ENCODE measurements at regions not wholly inside any gene's neighbourhood (a gene's known extent, or its start where the extent isn't known, plus 50 kb on each side); places are given as distances from the start of the nearest gene placed in this dataset.

DNA sequence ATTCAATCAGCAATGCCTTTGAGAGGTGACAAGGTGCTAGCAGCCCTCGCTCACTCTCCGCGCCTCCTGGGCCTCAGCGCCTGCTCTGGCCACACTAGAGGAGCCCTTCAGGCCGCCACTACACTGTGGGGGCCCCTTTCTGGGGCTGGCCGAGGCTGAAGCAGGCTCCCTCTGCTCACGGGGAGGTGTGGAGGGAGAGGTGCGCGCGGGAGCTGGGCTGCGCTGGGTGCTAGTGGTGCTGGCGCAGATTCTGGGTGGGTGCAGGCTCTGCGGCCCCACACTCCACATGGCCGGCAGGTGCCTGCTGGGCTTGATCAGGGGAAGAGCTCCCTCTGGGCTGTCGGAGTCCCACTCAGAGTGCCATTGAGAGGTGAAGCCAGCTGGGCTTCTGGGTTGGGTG, 351.0 kb downstream of the GASK1B start:
- no peak for ATAC-seq

DNA sequence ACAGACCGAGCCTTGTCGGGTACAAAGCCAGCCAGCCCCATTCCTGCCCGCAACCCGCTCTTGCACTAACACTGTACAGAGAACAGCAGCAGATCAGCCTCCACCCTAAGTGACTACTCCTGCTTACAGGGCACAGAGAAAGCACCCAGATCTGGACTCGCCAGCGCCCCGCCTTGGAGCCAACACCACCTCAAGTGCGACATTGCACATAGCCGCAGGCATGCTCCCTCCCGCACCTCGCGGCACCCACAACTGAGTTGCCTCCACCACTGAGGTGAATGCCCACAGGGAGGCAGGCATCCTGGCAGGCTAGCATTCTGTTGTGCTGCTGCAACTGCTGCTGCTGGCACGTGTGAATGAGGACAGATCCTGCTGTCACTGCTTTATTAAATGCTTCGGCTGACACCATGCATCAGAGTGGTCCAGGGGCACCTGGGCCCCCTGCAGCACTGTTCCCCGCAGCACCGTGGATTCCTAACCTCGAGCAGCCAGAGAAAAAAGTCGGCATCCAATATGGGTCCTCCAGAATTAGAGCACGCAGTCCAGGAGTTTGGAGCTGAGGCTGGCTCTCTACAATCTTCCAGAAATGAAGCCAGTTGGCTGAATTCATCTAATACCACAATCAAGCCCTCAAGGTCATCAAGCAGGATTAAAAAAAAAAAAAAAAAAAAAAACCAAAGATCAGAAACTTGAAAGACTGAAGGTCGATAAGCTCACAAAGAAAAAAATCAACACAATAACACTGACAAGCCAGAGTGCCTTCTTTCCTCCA, 352.9 kb downstream of the GASK1B start:
- DNase-seq (no peak), ATAC-seq (no peak)
- intact Hi-C loops (cut with DNase I, micrococcal nuclease) = no loop called here

More for the DNA sequence above, 351.0 kb downstream of the GASK1B start:
- no peak for DNase-seq
- intact Hi-C loops (cut with DNase I, micrococcal nuclease) = no loop called here

DNA sequence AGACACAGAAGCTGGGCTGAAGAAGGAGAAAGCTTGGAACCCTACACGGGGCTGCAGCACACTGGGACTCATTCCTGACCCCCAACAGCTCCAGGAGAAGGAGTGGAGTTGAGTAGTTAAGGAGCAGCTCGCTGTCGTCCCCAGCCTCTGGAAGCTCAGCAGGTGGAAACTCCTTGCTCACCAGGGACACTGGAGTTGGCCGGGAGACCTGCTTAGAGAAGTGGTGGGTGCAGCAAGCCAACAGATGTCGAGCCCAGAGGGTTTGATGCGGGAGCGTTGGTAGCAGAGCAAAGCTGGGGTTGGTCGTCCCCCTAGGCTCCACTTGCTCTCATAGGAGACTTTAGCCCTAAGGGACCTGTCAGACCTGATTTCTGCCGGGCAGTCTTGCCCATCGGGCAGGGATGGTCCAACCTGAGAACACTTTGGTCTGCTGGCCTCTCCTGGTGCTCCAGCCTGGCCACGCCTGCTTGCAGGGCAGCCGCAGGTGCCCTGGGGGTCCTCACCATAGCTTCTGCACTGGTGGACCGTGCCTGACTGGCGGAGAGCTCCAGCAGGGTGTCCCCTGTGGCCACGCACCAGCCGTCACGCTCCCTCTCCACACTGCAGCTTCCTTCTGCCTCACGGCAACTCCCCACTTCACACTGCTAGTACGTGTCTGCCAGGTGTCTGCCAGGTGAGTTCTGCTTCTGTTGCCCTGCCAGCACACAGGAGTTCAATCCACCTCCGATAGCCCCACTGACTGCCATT, 353.7 kb downstream of the GASK1B start:
- ATAC-seq = no peak
- intact Hi-C loops (cut with DNase I, micrococcal nuclease) = no loop called here
- no peak for DNase-seq

DNA sequence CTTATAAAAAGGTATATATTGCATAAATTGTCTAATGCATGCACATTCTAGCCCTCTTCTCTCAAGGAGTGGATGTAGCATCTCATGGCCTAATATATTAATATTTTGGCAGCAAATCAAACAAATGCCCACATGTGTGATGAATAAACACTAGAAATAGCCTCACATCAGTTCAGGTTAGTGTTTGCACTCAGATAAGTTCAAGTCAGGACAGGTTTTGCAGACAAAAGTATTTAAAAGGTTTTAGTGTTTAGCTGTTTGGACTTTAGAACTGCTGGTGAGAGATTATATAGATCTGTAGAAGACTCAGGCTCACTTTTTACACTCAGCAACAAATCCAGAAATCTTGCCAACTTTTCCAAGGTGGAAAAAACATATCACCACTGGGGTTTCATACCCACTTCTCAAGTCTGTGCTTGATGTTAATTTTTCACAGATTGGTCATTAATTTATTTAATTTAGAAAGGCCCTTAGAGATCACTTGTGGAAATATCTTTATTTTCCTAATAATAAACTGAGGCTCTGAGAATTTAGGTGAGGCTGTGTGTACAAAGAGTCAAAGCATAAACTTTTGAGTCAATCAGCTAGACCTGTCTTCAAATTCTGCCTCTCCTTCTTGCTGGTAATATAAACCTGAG, 362.6 kb downstream of the GASK1B start:
- intact Hi-C loops (cut with DNase I, micrococcal nuclease) = no loop called here
- peak; percentile 92 for ATAC-seq
- DNase-seq = no peak

DNA sequence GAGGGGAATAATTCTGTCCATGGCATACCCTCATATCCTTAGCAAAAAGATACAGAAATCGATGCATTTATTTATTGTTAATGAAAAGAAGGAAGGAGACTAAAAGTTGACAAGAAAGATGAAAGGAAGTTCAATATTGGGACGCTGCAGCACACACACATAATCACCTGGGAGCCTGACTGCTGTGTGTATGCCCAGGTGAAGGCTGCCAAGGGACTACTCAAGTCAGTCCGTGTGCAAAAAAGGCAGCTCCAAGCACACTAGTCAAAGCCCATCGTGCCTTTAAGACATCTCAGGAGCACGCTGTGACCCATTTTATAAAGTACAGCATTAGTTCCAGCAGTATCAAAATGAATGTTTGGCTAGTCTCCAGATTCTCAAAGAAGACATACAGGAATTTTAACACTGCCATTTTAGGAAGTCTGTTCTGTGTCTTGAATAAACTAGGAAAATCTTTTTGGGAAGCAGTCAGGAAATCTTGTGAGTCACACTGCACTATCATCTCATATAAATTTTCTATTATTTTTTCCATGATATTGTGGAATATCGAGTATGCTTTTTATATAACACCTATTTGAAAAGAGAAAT, 363.9 kb downstream of the GASK1B start:
- no peak for ATAC-seq
- DNase-seq = no peak
- intact Hi-C loops (cut with DNase I, micrococcal nuclease) = no loop called here

DNA sequence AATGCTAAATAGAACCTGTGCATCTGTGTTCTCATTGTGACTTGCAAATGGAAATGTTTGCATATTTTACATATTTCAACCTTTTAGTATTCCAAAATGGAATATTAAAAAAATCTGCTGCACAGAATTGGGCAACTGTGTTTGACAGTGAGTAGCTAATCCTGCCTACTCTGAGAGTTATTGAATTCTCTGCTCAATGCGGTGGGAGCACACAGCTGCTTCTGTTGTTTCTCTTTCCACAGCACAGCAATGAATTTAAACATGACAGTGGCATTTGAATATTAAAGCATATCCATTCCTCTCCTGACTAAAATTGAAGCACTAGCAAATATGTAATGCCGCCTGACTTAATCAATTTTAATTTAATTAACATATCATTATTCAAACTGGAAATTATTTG, 366.6 kb downstream of the GASK1B start:
- no peak for ATAC-seq
- intact Hi-C loops (cut with DNase I, micrococcal nuclease) = no loop called here
- DNase-seq = no peak

DNA sequence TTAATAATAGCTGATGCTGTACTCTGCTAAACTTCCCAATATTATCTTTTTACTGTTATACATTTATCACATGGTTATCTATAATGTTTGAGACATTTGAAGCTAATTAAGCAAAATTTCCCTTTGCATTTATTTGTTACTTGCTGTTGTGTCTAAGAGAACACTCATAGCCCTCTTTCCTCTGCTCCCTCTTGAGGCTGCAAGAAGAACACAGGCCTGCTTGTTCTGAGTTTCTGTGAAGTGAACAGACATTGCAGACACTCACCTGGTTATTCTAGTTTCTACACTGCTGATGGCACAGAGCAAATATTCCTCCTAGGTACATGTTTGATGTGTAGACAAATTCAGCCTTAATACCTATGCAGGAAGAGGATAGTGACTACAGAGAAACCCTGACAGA, 367.8 kb downstream of the GASK1B start:
- DNase-seq (no peak), ATAC-seq (peak; percentile 62)
- intact Hi-C loops (cut with DNase I, micrococcal nuclease) = no loop called here

DNA sequence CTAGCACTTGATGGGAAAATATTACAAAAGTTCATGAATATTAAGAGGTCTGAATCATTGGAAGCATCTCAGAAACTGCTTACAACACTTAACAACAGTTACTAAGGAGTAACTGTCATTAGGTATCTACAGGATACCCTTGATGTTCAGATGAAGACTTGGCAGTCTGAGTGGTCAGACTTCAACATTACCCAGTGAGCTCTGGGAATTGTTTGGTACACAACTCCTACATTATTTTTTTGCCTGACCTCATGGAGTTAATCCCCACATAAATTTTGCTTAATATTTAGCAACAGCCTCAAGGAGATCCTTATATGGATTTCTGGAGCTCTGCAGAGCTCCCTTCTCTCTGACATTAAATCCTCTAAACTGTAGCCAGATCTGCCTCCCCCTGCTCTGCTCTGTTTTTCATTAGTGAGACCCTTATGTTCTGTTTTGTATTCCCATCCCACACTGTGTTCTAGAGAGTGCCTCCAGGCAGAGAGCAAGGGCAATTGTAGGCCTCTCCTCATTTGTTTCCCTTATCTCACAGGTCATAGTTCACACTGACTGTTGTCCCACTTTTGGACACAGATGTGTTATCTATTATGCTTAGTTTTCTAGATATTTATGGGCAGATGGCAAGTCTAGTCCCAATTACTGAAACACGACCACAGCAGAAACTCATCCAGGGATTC, 368.8 kb downstream of the GASK1B start:
- ATAC-seq = no peak
- intact Hi-C loops (cut with DNase I, micrococcal nuclease) = no loop called here
- DNase-seq = no peak

DNA sequence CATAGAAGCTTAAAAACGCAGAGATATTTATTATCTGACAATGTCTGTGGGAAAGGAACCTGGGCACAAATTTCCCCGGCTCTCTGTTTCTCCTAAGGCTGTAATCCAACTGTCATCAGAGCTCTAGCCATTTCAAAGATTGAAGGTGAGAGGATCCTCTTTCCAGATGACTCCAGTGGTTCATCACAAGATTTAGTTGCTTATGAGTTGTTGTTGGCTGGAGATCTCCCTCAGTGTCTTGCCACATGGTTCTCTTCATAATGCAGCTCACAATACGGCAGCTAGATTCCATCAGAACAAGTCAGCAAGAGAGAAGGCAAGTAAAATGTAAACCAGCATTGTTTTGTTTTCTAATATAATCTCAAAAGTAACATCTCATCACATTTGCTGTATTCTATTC, 369.4 kb downstream of the GASK1B start:
- DNase-seq = no peak
- intact Hi-C loops (cut with DNase I, micrococcal nuclease) = no loop called here
- ATAC-seq = no peak

DNA sequence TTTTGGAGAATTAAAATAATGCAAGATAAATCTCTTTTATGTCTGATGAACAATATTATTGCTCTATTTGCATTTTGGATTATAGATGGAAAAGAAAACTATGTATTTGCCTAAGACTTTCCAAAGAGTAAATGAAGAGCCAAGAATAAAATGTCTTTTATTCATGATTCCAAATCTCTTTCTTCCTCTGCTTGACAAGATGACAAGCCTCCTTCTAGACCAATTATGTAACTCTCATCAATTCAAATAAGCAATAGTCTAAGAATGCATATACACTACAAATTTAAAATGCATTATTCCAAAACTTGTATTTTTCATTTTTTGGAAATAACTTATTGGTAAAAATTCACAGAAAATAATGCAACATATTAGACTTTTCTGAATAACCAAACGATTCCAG, 377.3 kb downstream of the GASK1B start:
- no peak for DNase-seq
- no peak for ATAC-seq
- intact Hi-C loops (cut with DNase I, micrococcal nuclease) = no loop called here

DNA sequence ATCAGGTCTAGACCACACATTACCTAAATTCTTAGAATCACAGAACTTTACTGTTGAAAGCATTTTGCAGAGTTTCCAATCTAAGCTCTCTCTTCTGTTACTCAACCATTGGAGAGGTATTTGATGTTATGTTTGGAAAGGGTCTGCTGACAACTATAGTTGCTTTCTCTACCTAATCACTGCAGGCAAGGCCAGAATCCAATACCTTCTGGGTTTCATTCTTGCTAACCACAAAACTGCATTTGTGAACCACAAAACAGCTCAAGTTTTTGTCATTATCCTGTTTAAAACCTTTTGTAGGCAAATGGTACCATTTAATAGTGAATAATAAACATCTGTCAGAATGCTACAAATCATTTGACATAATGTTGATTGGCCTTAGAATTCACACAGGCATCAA, 380.1 kb downstream of the GASK1B start:
- ATAC-seq (no peak), DNase-seq (no peak)
- intact Hi-C loops (cut with DNase I, micrococcal nuclease) = no loop called here

DNA sequence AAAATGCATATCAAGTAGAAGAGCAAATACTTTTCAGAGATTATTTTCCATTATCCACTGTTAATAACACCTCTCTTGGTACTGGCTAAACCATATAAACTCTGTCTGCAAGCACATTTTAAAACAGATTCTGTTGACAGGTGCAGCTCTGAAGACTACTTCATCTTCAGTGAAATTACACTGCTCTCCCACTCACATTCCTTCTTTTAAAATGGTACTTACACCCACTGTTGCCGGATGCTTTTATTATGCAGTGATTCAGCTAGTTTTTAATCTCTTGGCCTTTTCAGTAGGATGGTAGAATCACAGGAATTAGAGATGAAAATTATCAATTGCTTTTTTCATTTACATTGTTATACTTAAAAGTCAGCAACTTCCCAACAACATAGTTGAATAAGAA, 381.6 kb downstream of the GASK1B start:
- intact Hi-C loops (cut with DNase I, micrococcal nuclease) = no loop called here
- ATAC-seq (no peak), DNase-seq (no peak)

DNA sequence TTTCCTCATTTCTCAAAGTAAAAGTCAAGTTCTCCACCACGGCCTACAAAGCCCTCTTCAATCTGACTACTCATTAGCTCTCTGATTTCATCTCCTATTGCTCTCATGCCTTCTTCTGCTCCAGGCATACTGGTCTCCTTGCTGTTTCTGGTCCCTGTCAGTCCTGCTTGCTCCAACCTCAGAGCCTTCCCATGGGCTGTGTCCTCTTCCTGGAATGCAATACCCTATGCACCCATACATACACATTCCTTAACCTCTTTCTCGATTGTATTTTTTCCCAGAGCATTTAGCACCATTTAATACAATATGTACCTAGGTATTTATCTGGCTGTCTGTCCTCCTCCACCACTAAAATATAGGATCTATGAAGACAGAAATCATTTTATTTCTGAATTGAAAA, 385.2 kb downstream of the GASK1B start:
- ATAC-seq (no peak), DNase-seq (no peak)
- intact Hi-C loops (cut with DNase I, micrococcal nuclease) = no loop called here

DNA sequence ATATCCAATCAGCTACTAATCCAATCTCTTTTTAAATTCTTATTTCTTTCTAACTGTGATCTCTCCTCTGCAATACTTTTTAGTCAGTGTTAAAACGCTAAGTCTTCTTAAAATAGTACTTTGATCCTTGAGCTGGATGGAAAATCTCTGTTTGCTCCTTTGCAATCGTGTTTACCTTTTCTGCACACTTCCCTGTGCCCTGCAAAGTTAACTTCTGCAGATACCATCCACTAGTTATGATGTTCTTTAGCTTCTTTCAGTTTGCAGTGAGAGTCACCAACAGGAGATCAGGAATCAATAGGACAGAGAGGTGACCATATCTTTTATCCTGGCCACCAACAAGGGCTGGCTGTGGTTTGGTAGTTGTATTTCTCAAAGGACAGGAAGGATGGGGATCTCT, 391.5 kb downstream of the GASK1B start:
- DNase-seq = no peak
- intact Hi-C loops (cut with DNase I, micrococcal nuclease) = no loop called here
- ATAC-seq = no peak

DNA sequence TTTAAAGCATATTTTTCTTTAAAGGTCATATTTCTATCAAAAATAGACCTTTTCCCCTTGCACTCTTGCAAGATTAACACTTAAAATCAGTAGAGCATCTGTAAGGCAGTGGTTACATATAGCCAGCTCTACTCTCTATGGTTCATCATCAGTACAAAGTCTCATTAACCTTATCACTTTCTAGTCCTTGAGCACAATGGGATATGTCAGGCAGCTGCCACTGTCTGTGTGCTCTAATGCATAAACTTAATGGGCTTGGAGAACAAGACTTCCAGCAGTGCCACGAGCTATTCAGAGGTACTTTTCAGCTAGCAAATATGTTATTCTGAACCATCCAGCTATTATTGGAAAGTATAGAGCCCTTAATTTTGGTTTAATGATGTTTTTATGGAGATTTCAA, 393.7 kb downstream of the GASK1B start:
- intact Hi-C loops (cut with DNase I, micrococcal nuclease) = no loop called here
- DNase-seq (no peak), ATAC-seq (no peak)

DNA sequence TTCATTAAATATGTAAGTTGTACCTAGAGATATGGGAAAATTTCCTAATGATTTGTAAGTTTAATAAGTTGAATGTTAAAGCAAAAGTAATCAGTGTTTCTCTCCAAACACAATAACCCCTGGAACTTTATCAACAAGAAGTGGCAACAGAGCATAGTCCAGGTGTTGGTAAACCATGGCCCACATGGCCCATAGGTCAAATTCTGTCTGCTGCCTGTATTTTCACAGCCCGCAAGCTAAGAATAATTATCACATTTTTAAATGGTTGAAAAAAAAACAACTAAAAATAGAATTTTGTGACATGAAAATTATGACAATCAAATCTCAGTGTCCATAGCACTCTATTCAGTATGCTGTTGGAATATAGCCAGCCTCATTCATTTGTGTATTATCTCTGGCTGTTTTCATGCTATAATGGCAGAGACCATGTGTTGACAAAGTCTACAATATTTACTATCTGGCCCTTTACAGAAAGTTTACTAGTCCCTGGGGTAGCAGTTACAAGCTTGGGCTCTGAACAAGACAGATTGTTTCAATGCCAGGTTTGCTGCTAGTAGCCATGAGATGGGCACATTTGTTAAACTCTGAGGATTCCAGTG, 395.8 kb downstream of the GASK1B start:
- DNase-seq = no peak
- no peak for ATAC-seq
- intact Hi-C loops (cut with DNase I, micrococcal nuclease) = no loop called here

DNA sequence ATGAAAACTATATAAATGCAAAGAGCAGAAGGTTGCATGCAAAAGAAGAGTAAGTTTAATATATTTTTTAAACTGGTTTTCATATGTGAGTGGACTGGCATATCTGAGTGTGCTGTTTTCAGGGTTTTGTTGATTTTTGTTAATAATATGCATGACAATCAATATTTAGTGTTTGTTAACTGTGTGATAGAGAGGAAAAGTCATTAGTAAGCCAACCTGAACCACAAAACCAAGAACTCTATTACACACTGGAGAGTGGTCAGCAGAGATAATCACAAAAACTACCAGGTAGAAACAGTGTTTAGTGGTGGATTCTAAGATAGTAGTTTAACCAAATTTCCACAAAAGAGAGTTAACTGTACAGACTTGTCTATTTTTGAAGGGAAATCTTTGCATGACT, 396.9 kb downstream of the GASK1B start:
- intact Hi-C loops (cut with DNase I, micrococcal nuclease) = no loop called here
- no peak for ATAC-seq
- no peak for DNase-seq

DNA sequence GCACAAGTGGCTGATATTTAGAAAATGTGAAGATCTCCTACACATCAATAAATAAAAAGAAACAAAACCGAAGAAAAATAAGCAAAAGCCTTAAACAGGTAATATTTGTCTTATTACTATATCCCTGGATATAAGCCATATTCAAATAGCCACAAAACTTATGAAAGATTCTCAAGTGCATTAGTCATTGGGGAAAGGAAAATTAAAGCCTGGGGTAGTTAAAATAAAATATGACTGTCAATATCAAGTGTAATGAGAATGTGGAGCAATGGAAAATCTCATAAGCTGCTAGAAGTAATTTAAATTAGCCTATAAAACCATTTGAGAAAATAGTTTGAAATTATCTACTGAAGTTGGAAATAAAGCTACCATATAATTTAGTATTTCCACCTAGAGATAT, 399.9 kb downstream of the GASK1B start:
- intact Hi-C loops (cut with DNase I, micrococcal nuclease) = no loop called here
- DNase-seq (no peak), ATAC-seq (no peak)

DNA sequence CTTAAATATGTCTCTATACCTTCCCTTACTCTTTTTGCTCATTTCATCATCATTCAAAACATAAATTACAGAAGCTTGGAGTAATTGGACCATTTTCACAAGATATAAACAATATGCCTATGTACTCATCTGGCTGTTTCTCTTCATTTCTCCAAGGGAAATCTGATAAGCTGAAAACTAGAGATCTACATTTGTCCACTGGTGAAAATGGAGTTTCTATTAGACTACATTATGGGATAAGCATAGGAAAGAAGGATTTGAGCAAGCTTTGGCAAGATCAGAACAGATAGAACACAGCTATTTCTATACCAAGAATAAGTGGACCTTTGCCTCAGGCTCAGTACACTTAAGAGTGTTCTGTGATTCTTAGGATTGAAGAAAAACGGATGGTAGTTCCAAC, 404.4 kb downstream of the GASK1B start:
- DNase-seq (no peak), ATAC-seq (no peak)
- intact Hi-C loops (cut with DNase I, micrococcal nuclease) = no loop called here

Measured in left colon (tissue), 2 donors.